Bronchial epithelial cell (primary cell): ENCODE measurements at regions not wholly inside any gene's neighbourhood (a gene's known extent, or its start where the extent isn't known, plus 50 kb on each side); places are given as distances from the start of the nearest gene placed in this dataset.
"Not testable (repeated sequence)": the region's sequence is repeated elsewhere in the genome, so short reads cannot be mapped to it uniquely, and the experiment has no call there.

Experiments used
- DNase-seq: peaks from one replicate; pipeline ENCODE4 v3.0.0-alpha.2; 2010; ENCODE audit warnings: low read depth
- FAIRE-seq: peaks from 2 replicates; lab custom pipeline; 2011; peaks lifted over from hg19 to GRCh38; lab: Jason Lieb, UNC
- H3K27me3 ChIP-seq: 2 replicates; pipeline ENCODE4 v1.5.1; 2011; ENCODE audit warnings: low read length; ENCODE audit not compliant: control insufficient read depth, insufficient read depth
- H3K36me3 ChIP-seq: 2 replicates; pipeline ENCODE4 v1.5.1; 2011; ENCODE audit warnings: low read length; ENCODE audit not compliant: control insufficient read depth, insufficient read depth
- H3K4me3 ChIP-seq: 2 replicates; pipeline ENCODE4 v1.5.1; 2011; ENCODE audit warnings: mild to moderate bottlenecking, low read depth, low read length, control low read depth
- CTCF ChIP-seq: IDR thresholded peaks from 2 replicates; pipeline ENCODE4 v1.5.1; 2011; ENCODE audit warnings: mild to moderate bottlenecking, moderate library complexity, low read length, control low read depth, inconsistent platforms; ENCODE audit not compliant: insufficient read depth, severe bottlenecking

DNA sequence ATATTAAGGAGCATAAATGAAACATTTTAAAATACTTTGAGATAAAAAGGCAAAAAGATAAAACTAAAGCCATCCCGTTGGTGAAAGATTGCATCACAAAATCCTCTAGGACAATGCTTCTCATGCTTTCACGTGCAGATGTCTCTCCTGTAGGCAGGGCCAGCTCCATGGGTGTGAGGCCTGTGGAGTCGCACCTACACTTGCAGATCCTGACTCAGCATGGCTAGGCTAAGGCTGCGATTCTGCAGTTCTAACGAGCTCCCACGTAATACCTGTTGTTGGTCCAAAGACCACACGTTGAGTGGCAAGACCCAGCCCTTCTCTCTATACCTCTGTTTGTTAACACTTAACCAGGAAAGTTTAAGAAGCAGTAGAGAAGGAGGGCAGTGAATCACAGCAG lies 62.1 kb upstream of the CAPRIN1 start:
- Histone ChIP-seq H3K4me3 (no peak overlapping the region), H3K27me3 (no peaks in the 10 kb centered on the region), H3K36me3 (no peaks in the 10 kb centered on the region)
- no peak for DNase-seq
- no peak for FAIRE-seq
- no peak for TF ChIP-seq CTCF

GRCh38 chr11:33988586-33989370 lies 62.8 kb upstream of the CAPRIN1 start:
- Histone ChIP-seq H3K4me3 (no peak overlapping the region), H3K36me3 (no peaks in the 10 kb centered on the region), H3K27me3 (no peaks in the 10 kb centered on the region)
- no peak for TF ChIP-seq CTCF
- FAIRE-seq (no peak), DNase-seq (peak; percentile 45)

DNA sequence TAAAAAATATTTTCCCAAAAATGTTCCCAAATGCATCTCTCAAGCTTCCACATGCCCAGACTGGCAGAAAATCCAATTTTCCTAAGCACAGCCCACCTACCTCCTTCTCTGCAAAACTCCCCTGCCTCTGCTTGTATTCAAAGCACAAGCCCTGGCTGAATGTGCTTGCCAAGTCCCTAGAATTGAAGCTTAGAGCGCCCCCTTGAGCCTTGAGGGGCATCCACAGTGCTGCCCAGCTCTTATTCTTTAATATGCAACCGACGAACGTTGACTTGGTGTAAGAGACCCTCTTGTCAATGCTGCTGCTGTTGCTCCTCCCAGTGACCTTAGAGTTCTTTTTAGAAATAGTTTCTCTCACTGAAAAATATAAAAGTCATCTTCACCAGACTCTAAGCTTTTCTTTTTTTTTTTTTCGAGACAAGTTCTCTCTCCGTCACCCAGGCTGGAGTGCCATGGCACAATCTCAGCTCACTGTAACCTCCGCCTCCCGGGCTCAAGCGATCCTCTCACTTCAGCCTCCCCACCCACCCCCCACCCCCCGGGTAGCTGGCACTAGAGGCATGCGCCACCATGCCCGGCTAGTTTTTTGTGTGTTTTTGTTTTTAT lies 63.5 kb upstream of the CAPRIN1 start:
- no peak overlapping the region for H3K4me3 ChIP-seq
- TF ChIP-seq CTCF, result peak; percentile 87
- DNase-seq (peak; percentile 74), FAIRE-seq (no peak)
- no peaks in the 10 kb centered on the region for H3K36me3 ChIP-seq
- H3K27me3 ChIP-seq, result no peaks in the 10 kb centered on the region

DNA sequence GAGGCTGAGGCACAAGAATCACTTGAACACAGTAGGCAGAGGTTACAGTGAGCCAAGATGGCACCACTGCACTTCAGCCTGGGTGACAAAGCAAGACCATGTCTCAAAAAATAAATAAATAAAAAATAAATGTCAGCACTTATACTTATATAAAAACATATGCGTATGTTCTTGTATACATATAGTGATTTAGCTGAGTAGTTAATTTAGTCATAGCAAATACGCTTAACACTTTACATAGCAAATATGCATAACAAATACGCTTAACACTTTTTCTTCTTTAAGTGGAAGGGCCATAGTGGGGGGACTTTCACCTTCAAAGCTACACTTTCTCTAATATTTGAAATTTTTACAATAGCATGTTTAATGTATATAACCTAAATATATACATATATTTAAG lies 64.0 kb upstream of the CAPRIN1 start:
- Histone ChIP-seq H3K36me3 (no peaks in the 10 kb centered on the region), H3K27me3 (no peaks in the 10 kb centered on the region), H3K4me3 (no peak overlapping the region)
- DNase-seq (no peak), FAIRE-seq (no peak)
- no peak for TF ChIP-seq CTCF

DNA sequence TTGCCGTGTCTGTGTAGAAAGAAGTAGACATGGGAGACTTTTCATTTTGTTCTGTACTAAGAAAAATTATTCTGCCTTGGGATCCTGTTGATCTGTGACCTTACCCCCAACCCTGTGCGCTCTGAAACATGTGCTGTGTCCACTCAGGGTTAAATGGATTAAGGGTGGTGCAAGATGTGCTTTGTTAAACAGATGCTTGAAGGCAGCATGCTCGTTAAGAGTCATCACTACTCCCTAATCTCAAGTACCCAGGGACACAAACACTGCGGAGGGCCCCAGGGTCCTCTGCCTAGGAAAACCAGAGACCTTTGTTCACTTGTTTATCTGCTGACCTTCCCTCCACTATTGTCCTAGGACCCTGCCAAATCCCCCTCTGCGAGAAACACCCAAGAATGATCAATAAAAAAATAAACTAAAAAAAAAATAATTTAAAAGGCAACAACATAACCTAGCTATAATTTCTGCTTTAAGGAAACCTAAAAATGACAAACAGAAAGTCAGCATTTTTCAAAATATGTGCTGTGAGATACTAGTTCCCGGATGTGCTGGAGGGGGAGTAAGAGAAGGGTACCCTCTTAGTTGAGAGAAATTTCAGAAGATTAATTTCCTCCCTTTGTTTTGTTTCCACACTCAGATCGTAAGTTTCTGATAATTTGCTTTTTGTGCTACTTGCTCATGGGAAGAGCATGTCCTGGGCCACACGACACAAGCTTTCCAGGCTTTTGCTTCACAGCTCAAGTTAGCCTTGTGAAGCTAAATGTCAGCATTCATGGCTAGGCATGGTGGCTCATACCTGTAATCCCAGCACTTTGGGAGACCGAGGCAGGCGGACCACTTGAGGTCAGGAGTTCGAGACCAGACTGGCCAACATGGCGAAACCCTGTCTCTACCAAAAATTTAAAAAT lies 64.7 kb upstream of the CAPRIN1 start:
- FAIRE-seq, H3K4me3 ChIP-seq: not testable (repeated sequence)

More for the DNA sequence above, 64.7 kb upstream of the CAPRIN1 start:
- DNase-seq, H3K27me3 ChIP-seq, H3K36me3 ChIP-seq: not testable (repeated sequence)
